Effector CD4-positive, alpha-beta T cell (primary cell): ENCODE measurements at regions not wholly inside any gene's neighbourhood (a gene's known extent, or its start where the extent isn't known, plus 50 kb on each side); places are given as distances from the start of the nearest gene placed in this dataset.

ENCODE experiments used
- DNase-seq: peaks from one replicate; pipeline ENCODE4 v3.0.0-alpha.2; 2020

- no peak for DNase-seq
These were observed 393.7 kb upstream of the C2CD4B start for GRCh38 chr15:62558640-62559380.

- DNase-seq, result no peak
These were observed 394.3 kb upstream of the C2CD4B start for GRCh38 chr15:62559381-62559733.

GRCh38 chr15:62561059-62561519 is 396.0 kb upstream of the C2CD4B start:
- DNase-seq, result no peak

DNA sequence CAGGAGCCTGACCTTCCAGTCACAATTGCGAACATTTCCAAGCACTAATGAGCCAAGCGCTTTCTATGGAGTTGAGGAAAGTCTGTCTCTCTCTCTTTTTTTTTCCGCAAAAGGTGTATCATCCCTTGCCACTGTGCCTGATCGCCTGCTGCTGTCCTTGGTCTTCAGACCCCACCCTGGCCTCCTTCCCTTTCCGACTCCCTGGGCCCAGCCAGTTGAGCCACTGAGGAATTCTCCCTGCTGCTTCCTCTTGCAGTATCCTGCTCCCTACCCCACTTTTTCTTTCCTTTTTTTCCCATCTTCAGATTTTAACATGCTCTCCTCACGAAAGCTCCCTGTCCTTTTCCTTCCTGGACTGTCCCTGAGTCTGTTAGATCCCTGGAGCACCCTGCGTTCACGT is 396.5 kb upstream of the C2CD4B start:
- no peak for DNase-seq

GRCh38 chr15:62564886-62565633 is 400.0 kb upstream of the C2CD4B start:
- no peak for DNase-seq

DNA sequence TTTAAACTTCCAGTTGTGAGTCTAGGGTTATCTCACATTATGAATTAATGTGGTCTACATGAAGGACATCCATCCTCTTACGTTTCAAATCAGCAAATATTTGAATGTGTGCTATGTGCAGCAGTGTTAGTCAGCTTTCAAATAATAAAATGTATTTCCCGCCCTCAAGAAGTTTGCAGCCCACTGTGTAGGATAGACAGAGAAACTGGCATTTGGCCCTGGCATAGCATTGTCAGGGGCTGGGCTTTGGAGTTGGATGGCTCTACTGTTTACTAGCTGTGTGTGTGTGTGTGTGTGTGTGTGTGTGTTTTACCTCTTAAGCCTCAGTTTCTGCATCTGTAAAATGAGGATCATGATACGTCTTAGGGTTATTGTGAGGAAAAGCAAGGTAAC is 400.5 kb upstream of the C2CD4B start:
- no peak for DNase-seq

DNA sequence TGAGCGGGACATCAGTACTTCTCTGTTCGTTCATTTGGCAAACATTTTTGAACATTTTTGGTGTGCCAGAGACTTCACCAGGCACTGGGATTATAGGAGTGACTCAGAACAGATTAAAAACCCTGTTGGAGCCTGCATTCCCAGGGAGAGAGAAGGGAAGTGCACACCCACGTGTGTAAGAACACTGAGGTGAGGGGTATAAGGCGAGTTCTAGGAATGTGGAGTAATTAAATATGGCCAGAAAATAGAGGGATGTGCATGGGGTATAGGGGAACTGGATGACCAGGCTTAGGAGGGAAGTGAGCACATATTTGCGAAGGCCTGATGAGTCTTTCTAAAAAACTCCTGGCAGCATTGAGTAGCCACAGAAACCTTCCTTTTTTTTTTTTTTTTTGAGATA is 401.2 kb upstream of the C2CD4B start:
- no peak for DNase-seq

DNA sequence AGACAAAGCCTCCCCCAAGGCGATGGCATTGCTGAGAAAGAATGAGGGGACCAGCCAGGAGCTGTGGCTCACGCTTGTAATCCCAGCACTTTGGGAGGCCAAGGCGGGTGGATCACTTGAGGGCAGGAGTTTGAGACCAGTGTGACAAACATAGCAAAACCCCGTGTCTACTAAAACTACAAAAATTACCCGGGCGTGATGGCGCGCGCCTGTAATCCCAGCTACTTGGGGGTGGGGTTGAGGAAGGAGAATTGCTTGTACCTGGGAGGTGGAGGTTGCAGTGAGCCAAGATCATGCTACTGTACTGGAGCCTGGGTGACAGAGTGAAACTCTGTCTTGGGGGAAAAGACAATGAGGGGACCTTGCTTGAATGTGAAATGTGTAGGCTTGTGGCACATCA is 402.4 kb upstream of the C2CD4B start:
- no peak for DNase-seq

- no peak for DNase-seq
These were observed 402.9 kb upstream of the C2CD4B start for GRCh38 chr15:62568004-62568403.

DNA sequence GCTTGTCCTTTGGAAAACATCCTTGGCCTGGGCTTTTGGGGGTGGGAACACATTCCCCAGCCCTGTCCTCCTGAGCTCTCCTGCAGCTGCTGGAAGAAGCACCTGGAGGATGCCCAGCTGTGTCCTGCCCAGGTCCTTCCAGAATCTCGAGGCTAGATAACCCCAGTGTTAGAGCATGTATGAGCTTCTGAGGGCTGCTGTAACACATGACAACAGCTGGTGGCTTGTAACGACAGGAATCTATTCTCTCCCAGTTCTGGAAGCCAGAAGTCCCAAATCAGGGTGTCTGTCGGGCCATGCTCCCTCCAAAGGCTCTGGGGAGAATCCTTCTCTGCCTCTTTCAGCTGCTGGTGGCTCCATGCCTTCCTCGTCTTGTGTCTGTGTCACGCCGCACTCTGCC is 403.6 kb upstream of the C2CD4B start:
- no peak for DNase-seq

DNA sequence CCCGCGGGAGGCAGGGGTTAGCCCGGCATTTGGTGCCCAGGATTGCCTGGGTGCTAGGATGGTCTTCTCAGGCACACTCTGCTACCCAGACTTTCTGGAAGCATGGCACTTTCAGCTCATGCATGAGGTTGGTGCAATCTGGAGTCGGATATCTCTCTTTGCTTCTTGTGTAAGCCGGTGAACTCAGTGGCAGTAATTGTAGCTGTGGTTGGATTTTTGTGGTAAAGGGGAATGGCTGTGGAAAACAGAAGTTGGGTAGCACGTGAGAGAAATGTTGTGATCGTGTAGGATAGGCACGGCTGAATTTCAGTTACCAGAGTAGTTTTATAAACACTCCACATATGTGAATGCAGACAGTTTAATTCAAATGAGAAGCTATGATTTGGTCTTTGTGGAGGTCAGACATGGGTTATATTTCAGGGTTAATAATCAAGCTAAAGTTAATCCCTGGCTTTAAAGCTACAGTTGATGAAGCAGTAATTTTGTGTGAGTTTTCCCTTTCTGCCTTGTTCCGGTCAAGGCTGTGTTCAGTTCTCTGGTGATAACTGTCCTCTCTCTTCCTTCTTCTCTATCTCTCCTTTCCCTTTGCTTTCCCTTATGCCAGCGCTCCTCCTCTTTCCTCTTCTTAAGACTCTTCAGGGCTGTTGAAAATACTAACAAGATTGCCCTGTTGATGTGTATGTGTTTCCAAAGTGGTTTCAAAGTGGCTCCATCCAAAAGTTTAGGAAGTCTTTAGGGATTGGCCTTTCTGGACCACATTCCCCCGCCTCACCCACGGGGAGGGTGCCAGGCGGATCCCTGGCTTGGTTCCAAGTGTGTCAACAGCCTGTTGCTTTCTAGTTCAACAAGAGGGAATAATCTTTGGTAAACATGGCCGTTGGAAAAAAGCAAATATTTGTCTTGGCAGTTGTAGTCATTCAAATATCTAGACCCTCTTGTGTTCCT is 404.6 kb upstream of the C2CD4B start:
- no peak for DNase-seq

DNA sequence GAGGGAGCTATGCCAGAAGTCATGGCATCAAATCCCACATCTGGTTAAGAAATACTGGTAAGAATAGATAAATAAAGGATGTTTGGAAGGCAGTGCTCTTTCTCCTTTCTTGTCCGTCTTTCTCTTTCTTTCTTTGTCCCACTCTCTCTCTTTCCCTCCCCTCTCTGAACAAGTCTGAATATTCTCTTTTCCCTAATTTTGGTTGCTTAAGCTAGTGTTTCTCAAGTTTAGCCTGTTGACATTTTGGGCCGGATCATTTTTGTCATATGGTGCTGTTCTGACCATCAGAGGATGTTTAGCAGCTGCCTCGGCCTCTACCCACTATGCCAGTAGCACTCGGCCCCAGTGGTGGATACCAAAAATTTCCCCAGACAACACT is 405.3 kb upstream of the C2CD4B start:
- DNase-seq, result no peak

DNA sequence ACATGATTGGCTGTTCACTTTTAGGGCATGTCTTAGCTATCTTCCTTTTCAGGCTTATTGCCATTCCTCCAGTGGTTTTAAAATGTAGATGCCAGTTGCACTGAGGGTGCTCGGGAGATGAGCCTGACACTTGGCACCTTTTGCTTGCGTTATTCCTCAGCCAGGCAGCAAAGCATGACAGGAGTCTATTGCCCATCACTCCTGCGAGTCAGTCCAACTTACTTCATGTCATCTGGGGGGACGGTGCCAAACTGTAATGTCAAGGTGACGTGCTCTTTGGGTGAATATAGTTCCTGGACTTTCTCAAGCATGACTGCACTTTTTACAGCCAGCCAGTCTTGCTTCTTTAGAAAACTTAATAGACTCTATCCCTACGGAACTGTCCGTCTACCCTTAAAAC is 406.0 kb upstream of the C2CD4B start:
- no peak for DNase-seq

- no peak for DNase-seq
These were observed 407.7 kb upstream of the C2CD4B start for GRCh38 chr15:62572797-62573196.

DNA sequence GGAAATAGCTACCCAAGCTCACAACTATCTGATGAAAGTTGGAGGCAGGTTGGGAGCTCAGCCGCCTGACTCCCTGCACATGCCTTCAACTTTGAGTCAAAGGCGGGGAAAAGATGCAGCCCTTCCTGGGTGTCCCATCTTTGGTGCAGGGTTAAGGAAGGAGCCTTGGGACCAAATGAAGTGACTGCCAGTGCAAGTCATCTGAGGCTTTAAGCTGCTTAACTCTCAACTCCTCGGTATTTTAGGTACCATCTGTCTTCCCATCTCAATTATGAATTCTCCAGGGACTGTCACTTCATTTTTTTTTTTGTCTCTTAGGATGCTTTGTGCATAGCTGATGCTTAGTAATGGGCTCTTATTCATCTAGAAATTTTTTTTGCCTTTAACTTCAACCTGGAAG is 408.8 kb upstream of the C2CD4B start:
- no peak for DNase-seq

DNA sequence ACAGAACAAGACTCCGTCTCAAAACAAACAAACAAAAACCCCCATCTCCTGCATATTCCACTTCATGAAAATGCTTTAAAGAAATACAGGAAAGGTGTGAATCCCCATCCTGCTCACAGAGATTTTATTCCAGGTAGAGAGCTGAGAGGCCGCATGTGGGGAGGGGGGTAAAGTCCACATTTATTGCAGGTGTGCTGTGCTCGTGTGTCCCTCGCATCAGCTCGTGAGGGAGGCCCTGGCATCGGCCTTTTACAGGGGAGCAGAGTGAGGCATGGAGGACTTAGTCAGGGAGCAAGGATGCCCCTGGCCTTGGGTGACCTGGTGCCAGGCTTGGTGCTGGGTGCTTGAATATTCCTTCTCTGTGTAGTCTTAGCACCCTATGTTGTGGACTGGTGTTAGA is 413.5 kb upstream of the C2CD4B start:
- DNase-seq, result no peak

GRCh38 chr15:62578960-62579359 is 413.9 kb upstream of the C2CD4B start:
- DNase-seq, result no peak

DNA sequence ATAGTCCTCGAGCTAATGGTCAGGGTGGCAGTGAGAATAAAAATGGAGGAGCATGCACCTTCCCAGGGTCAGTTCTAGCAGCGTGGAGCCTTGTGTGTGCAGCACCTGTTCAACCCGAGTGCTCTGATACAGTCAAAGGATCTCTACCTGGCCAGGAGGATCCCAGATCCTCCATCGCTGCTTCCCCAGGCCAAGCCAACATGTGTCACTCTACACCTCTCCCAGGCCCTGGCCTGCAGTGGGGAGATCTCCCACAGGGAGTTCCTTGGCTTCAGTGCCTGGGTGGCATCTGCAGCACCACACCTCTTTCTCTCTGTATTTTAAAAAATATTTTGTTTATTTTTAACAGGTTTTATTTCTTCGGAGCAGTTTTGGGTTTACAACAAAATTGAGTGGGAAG is 414.8 kb upstream of the C2CD4B start:
- no peak for DNase-seq

GRCh38 chr15:62582580-62582979 is 417.5 kb upstream of the C2CD4B start:
- no peak for DNase-seq

- no peak for DNase-seq
These were observed 419.5 kb upstream of the C2CD4B start for GRCh38 chr15:62584301-62585235.

- no peak for DNase-seq
These were observed 424.0 kb upstream of the C2CD4B start for GRCh38 chr15:62588938-62589670.
